Panc1 (cell line): ENCODE measurements at regions not wholly inside any gene's neighbourhood (a gene's known extent, or its start where the extent isn't known, plus 50 kb on each side); places are given as distances from the start of the nearest gene placed in this dataset.

ENCODE experiments used
- ATAC-seq: fragments of 200-7000 bp; cut with Tn5 transposase; 2 replicates; pipeline ENCODE4 v1.9.1; 2020; ENCODE audit warnings: mild to moderate bottlenecking, moderate library complexity
- BruUV-seq: library from RNA; stranded (reverse); fragments of 400-500 nt; replicated peaks from 2 replicates; lab custom pipeline; 2021; lab: Mats Ljungman, UMichigan
- CTCF ChIA-PET: fragments of 300-600 bp; sonication (Branson Sonifier 250); formaldehyde crosslinking; loops from one replicate; lab custom pipeline; 2022; ENCODE audit warnings: antibody characterized with exemption; lab: Charles Lee
- POLR2A ChIA-PET: fragments of 300-600 bp; sonication (Branson Sonifier 250); formaldehyde crosslinking; loops from one replicate; lab custom pipeline; 2022; ENCODE audit warnings: antibody characterized with exemption; lab: Charles Lee
- DNase-seq: peaks from one replicate; pipeline ENCODE4 v3.0.0-alpha.2; 2010; ENCODE audit warnings: low read depth, low spot score
- H3K27ac ChIP-seq: 2 replicates; pipeline ENCODE4 v1.5.1; 2011; ENCODE audit warnings: mild to moderate bottlenecking, low read length, inconsistent platforms
- H3K27me3 ChIP-seq: fragments of 200-500 bp; sonication (Bioruptor generic); 2 replicates; pipeline ENCODE4 v1.6.0; 2014; ENCODE audit warnings: low read length, inconsistent platforms; ENCODE audit not compliant: control insufficient read depth, insufficient read depth
- H3K36me3 ChIP-seq: fragments of 200-500 bp; sonication (Bioruptor generic); 2 replicates; pipeline ENCODE4 v1.5.1; 2014; ENCODE audit warnings: inconsistent platforms, mild to moderate bottlenecking, low read length, moderate library complexity; ENCODE audit not compliant: control insufficient read depth, insufficient read depth
- H3K4me1 ChIP-seq: 2 replicates; pipeline ENCODE4 v1.5.1; 2011; ENCODE audit warnings: inconsistent platforms, mild to moderate bottlenecking, low read length, moderate library complexity; ENCODE audit not compliant: control insufficient read depth, insufficient read depth
- H3K4me3 ChIP-seq, 2 experiments: 2 replicates each; pipeline ENCODE4 v1.5.1; 2011 to 2012; ENCODE audit warnings: low read depth in 2 of 2, low read length in 2 of 2, mild to moderate bottlenecking in 2 of 2, inconsistent platforms in 1 of 2, moderate library complexity in 1 of 2
- H3K9me3 ChIP-seq: fragments of 200-500 bp; sonication (Bioruptor generic); 2 replicates; pipeline ENCODE4 v1.5.1; 2014; ENCODE audit warnings: low read depth, mild to moderate bottlenecking, inconsistent platforms, low read length, moderate library complexity; ENCODE audit not compliant: control insufficient read depth, insufficient read depth
- POLR2AphosphoS5 ChIP-seq: IDR thresholded peaks from 2 replicates; pipeline ENCODE4 v1.6.1; 2012; ENCODE audit warnings: mild to moderate bottlenecking, low read depth, low read length, moderate library complexity
- SIN3A ChIP-seq: IDR thresholded peaks from 2 replicates; pipeline ENCODE4 v1.6.1; 2012; ENCODE audit warnings: low read depth, mild to moderate bottlenecking, low read length, moderate library complexity, borderline replicate concordance; ENCODE audit not compliant: insufficient read depth
- TCF7L2 ChIP-seq: IDR thresholded peaks from 2 replicates; pipeline ENCODE4 v1.6.1; 2011; ENCODE audit warnings: mild to moderate bottlenecking, low read depth, low read length, inconsistent platforms
- in situ Hi-C: cut with HindIII; loops from 2 replicates; pipeline ENCODE4 v1.10.0; 2016; ENCODE audit warnings: low sequenced_read_pairs, low pct_unique_long_range_greater_than_20kb
- intact Hi-C: fragments of 100-400 bp; cut with micrococcal nuclease; formaldehyde crosslinking; loops from one replicate; pipeline ENCODE4 v1.10.0; 2022; ENCODE audit not compliant: unreplicated experiment
- TF ChIP-seq, protein P1 (sequence below), 2 experiments: IDR thresholded peaks; 2 replicates each; pipeline ENCODE4 v1.6.1; 2011 to 2012; ENCODE audit warnings: low read depth in 2 of 2, control low read depth in 1 of 2, low read length in 1 of 2, mild to moderate bottlenecking in 1 of 2, moderate library complexity in 1 of 2; ENCODE audit not compliant: insufficient read depth in 1 of 2
- TF ChIP-seq, protein P2 (sequence below): fragments of 450-650 bp; IDR thresholded peaks from 2 replicates; pipeline ENCODE4 v1.5.1; 2017; ENCODE audit warnings: mild to moderate bottlenecking

DNA sequence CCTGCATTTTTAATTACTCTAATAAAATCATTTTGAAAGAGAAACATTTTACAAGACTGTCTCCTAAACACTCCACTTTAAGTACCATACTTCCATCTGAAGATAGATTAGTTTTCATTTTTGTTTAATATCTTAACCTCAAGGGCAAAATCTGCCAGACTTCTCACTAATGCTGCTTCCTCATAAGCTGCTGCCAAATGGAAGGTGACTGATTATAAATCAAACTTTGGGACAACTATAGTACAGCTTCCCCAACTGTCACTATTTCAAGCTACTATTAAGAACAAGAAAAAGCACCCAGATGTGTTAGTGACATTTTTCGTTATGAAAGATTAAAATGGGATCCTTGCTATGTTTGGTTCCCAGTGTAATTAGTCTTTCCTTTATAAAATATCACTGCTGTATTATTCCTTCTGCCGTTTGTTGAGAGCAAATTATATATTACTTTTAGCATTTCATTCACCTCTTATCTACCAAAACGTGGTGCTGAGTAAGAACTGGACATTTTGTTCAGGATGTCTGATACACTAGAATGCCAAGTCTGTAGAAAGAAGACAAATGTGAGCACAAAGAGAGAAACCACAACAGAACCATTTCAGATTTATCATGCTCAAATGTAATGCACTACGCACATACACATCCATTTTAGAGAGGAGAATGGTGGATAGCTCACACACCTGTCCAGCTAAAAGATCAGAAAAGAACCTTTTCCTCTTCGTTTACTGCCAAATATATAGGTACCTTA, 312.2 kb upstream of the C11orf87 start:
- intact Hi-C loops (no loop called here), in situ Hi-C loops (no loop called here)
- Histone ChIP-seq H3K4me3 (no peak overlapping the region), H3K4me1 (no peaks in the 10 kb centered on the region), H3K36me3 (no peaks in the 10 kb centered on the region), H3K9me3 (no peaks in the 10 kb centered on the region), H3K27me3 (no peaks in the 10 kb centered on the region), H3K27ac (no peak overlapping the region)
- CTCF ChIA-PET, result no interaction called here
- BruUV-seq, result no TSS peak
- DNase-seq (no peak), ATAC-seq (no peak)
- TF ChIP-seq, protein P1, sequence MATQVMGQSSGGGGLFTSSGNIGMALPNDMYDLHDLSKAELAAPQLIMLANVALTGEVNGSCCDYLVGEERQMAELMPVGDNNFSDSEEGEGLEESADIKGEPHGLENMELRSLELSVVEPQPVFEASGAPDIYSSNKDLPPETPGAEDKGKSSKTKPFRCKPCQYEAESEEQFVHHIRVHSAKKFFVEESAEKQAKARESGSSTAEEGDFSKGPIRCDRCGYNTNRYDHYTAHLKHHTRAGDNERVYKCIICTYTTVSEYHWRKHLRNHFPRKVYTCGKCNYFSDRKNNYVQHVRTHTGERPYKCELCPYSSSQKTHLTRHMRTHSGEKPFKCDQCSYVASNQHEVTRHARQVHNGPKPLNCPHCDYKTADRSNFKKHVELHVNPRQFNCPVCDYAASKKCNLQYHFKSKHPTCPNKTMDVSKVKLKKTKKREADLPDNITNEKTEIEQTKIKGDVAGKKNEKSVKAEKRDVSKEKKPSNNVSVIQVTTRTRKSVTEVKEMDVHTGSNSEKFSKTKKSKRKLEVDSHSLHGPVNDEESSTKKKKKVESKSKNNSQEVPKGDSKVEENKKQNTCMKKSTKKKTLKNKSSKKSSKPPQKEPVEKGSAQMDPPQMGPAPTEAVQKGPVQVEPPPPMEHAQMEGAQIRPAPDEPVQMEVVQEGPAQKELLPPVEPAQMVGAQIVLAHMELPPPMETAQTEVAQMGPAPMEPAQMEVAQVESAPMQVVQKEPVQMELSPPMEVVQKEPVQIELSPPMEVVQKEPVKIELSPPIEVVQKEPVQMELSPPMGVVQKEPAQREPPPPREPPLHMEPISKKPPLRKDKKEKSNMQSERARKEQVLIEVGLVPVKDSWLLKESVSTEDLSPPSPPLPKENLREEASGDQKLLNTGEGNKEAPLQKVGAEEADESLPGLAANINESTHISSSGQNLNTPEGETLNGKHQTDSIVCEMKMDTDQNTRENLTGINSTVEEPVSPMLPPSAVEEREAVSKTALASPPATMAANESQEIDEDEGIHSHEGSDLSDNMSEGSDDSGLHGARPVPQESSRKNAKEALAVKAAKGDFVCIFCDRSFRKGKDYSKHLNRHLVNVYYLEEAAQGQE (IDR thresholded peaks at IDR 0.05; ENCODE audit: insufficient read depth in 1 of 2, low read depth in 2 of 2, low read length in 1 of 2), result no peak
- TF ChIP-seq SIN3A, result no peak
- no peak for TF ChIP-seq TCF7L2
- TF ChIP-seq, protein P2, sequence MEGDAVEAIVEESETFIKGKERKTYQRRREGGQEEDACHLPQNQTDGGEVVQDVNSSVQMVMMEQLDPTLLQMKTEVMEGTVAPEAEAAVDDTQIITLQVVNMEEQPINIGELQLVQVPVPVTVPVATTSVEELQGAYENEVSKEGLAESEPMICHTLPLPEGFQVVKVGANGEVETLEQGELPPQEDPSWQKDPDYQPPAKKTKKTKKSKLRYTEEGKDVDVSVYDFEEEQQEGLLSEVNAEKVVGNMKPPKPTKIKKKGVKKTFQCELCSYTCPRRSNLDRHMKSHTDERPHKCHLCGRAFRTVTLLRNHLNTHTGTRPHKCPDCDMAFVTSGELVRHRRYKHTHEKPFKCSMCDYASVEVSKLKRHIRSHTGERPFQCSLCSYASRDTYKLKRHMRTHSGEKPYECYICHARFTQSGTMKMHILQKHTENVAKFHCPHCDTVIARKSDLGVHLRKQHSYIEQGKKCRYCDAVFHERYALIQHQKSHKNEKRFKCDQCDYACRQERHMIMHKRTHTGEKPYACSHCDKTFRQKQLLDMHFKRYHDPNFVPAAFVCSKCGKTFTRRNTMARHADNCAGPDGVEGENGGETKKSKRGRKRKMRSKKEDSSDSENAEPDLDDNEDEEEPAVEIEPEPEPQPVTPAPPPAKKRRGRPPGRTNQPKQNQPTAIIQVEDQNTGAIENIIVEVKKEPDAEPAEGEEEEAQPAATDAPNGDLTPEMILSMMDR, result no peak
- TF ChIP-seq POLR2AphosphoS5, result no peak
- POLR2A ChIA-PET, result no interaction called here

DNA sequence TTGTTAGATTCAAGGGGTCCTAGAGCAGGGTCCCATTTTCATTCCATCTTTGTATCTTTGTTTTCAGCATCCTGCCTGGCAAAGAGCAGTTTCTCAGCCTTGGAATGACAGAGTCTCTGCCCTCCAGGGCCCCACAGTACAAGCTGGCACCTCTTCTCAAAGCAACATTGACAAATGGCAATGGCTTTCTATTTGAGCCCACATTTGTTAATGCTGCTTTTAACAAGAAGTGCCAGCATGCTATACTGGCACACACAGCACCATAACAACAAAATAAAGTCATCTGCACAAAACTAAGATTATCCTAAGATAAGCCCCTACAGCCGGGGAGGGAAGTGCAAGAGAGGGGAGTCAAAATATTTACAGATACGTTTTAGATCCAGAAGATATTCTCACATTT, 309.7 kb upstream of the C11orf87 start:
- POLR2A ChIA-PET, result no interaction called here
- intact Hi-C loops (no loop called here), in situ Hi-C loops (no loop called here)
- BruUV-seq, result no TSS peak
- TF ChIP-seq, protein P2, result no peak
- TF ChIP-seq POLR2AphosphoS5 (no peak), TCF7L2 (no peak), SIN3A (no peak)
- TF ChIP-seq, protein P1 (IDR thresholded peaks at IDR 0.05; ENCODE audit: insufficient read depth in 1 of 2, low read depth in 2 of 2, low read length in 1 of 2), result no peak
- Histone ChIP-seq H3K4me1 (no peaks in the 10 kb centered on the region), H3K36me3 (no peaks in the 10 kb centered on the region), H3K4me3 (no peak overlapping the region), H3K27me3 (no peaks in the 10 kb centered on the region), H3K27ac (no peak overlapping the region), H3K9me3 (no peaks in the 10 kb centered on the region)
- DNase-seq, result no peak
- CTCF ChIA-PET, result no interaction called here
- ATAC-seq, result no peak
